ENCODE measurements at regions not wholly inside any gene's neighbourhood (a gene's known extent, or its start where the extent isn't known, plus 50 kb on each side); places are given as distances from the start of the nearest gene placed in this dataset.
A peak's percentile ranks its signal among the peaks of the same experiment; 100 is the strongest.

DNA sequence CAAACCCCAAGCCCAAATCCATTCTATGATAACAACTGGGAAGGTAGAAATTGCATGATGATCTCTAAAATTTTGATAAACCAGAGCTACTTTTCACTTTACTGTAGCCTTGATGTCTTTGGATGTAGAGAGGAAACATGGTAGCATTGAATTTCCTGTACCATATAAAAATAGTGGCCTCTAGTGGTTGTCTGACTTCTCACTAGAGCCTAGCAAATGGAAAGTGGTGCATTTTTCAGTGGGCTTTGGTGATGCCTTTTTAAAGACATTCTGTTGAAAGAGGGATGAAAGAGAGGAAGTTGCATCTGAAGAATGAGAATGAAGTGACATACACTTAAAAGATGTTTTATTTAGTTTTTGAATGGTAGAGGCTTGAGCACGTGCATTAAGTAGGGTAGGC is 662.2 kb downstream of the XIRP2 start:
- no peak for DNase-seq (ENCODE audit: low spot score)

DNA sequence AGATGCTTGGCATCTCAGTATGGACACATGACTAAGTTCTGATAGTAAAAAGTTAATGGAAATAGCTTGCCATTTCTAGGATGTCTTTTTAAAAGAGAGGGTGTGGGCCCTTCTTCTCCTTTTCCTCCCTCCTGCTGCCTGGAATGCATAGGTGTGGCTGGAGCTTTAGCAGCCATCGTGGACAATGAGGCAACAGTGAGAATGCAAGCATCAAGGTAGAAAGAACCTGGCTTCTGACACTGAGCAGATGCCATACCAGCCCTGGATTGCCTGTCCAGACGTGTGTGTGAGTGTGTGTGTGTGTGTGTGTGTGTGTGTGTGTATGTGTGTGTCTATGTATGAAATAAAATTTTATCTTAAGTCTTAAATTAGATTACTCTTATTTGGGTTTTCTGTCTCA is 660.1 kb downstream of the XIRP2 start:
- TF ChIP-seq FOXA2 (IDR thresholded peaks at IDR 0.05): no peak
- TF ChIP-seq HNF4A (conservative IDR thresholded peaks at IDR 0.05): no peak
- no peak for TF ChIP-seq RAD21 (IDR thresholded peaks at IDR 0.05)
- TF ChIP-seq, protein P1, sequence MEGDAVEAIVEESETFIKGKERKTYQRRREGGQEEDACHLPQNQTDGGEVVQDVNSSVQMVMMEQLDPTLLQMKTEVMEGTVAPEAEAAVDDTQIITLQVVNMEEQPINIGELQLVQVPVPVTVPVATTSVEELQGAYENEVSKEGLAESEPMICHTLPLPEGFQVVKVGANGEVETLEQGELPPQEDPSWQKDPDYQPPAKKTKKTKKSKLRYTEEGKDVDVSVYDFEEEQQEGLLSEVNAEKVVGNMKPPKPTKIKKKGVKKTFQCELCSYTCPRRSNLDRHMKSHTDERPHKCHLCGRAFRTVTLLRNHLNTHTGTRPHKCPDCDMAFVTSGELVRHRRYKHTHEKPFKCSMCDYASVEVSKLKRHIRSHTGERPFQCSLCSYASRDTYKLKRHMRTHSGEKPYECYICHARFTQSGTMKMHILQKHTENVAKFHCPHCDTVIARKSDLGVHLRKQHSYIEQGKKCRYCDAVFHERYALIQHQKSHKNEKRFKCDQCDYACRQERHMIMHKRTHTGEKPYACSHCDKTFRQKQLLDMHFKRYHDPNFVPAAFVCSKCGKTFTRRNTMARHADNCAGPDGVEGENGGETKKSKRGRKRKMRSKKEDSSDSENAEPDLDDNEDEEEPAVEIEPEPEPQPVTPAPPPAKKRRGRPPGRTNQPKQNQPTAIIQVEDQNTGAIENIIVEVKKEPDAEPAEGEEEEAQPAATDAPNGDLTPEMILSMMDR (IDR thresholded peaks at IDR 0.05; ENCODE audit: low read depth, low read length, missing input control): no peak
- TF ChIP-seq GABPA (IDR thresholded peaks at IDR 0.05 in 1 of 2, conservative IDR thresholded peaks at IDR 0.05 in 1 of 2): no peak
- no peak for TF ChIP-seq YY1 (IDR thresholded peaks at IDR 0.05)
- H3K27ac ChIP-seq (ENCODE audit: low read depth in 1 of 2, low read length in 2 of 2): no peak overlapping the region
- H3K9me3 ChIP-seq (ENCODE audit: control insufficient read depth in 4 of 4, low read length in 3 of 4): no peaks in the 10 kb centered on the region
- 75% methylated on average over 2 of the region's 2 CpGs for WGBS
- DNase-seq (ENCODE audit: low spot score): no peak
- no peak overlapping the region for H3K4me3 ChIP-seq (ENCODE audit: low read depth in 1 of 3, low read length in 3 of 3)
- no peak overlapping the region for H3K9ac ChIP-seq (ENCODE audit: low read depth in 1 of 2, low read length in 2 of 2)
- no peaks in the 10 kb centered on the region for H3K4me1 ChIP-seq (ENCODE audit: control insufficient read depth in 4 of 4, insufficient read depth in 4 of 4, low read length in 3 of 4)
- no peaks in the 10 kb centered on the region for H3K27me3 ChIP-seq (ENCODE audit: control insufficient read depth in 4 of 4, insufficient read depth in 4 of 4, low read length in 3 of 4)
- H3K36me3 ChIP-seq (ENCODE audit: control insufficient read depth in 4 of 4, insufficient read depth in 3 of 4, low read depth in 1 of 4, low read length in 3 of 4): no peaks in the 10 kb centered on the region

More for the DNA sequence above, 662.2 kb downstream of the XIRP2 start:
- H3K4me1 ChIP-seq (ENCODE audit: control insufficient read depth in 4 of 4, insufficient read depth in 4 of 4, low read length in 3 of 4): no peaks in the 10 kb centered on the region
- H3K4me3 ChIP-seq (ENCODE audit: low read depth in 1 of 3, low read length in 3 of 3): no peak overlapping the region
- no peak overlapping the region for H3K27ac ChIP-seq (ENCODE audit: low read depth in 1 of 2, low read length in 2 of 2)
- WGBS: 81% methylated on average over 1 of the region's 1 CpG
- no peaks in the 10 kb centered on the region for H3K36me3 ChIP-seq (ENCODE audit: control insufficient read depth in 4 of 4, insufficient read depth in 3 of 4, low read depth in 1 of 4, low read length in 3 of 4)
- no peaks in the 10 kb centered on the region for H3K9me3 ChIP-seq (ENCODE audit: control insufficient read depth in 4 of 4, low read length in 3 of 4)
- no peak overlapping the region for H3K9ac ChIP-seq (ENCODE audit: low read depth in 1 of 2, low read length in 2 of 2)
- TF ChIP-seq, protein P2, sequence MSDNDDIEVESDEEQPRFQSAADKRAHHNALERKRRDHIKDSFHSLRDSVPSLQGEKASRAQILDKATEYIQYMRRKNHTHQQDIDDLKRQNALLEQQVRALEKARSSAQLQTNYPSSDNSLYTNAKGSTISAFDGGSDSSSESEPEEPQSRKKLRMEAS (IDR thresholded peaks at IDR 0.05): no peak
- TF ChIP-seq RAD21 (IDR thresholded peaks at IDR 0.05): peak in 1 of 2 donors; percentile 34
- H3K27me3 ChIP-seq (ENCODE audit: control insufficient read depth in 4 of 4, insufficient read depth in 4 of 4, low read length in 3 of 4): no peaks in the 10 kb centered on the region

DNA sequence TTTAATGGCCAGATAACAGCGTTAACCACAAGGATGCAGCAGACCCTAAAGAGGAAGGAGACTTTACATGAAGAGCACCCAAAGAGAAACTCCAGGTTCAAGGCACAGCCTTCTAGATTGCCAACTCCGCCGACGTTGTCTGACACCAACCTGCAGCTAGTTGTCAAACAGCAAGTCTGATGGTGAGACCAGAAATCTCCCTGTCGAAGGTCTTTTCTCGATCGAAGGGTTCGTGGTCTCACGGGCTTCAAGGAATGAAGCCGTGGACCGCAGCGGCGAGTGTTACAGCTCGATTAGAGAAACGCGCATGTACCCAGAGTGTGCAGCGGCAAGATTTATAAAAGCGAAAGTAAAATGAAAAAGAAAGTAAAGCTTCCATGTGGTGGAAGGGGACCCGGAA is 656.3 kb downstream of the XIRP2 start:
- TF ChIP-seq, protein P3, sequence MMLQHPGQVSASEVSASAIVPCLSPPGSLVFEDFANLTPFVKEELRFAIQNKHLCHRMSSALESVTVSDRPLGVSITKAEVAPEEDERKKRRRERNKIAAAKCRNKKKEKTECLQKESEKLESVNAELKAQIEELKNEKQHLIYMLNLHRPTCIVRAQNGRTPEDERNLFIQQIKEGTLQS (IDR thresholded peaks at IDR 0.05): no peak
- no peak for TF ChIP-seq FOXA1 (IDR thresholded peaks at IDR 0.05)
- TF ChIP-seq EGR1 (IDR thresholded peaks at IDR 0.05; ENCODE audit: low read depth in 2 of 2): no peak
- TF ChIP-seq TAF1 (conservative IDR thresholded peaks at IDR 0.05): no peak
- no peak for TF ChIP-seq RAD21 (IDR thresholded peaks at IDR 0.05)
- no peak for TF ChIP-seq FOXA2 (IDR thresholded peaks at IDR 0.05)
- TF ChIP-seq HNF4A (conservative IDR thresholded peaks at IDR 0.05): no peak
- Histone ChIP-seq H3K9ac (ENCODE audit: low read depth in 1 of 2, low read length in 2 of 2) (no peak overlapping the region), H3K4me3 (ENCODE audit: low read depth in 1 of 3, low read length in 3 of 3) (no peak overlapping the region), H3K27ac (ENCODE audit: low read depth in 1 of 2, low read length in 2 of 2) (no peak overlapping the region), H3K4me1 (ENCODE audit: control insufficient read depth in 4 of 4, insufficient read depth in 4 of 4, low read length in 3 of 4) (no peaks in the 10 kb centered on the region), H3K9me3 (ENCODE audit: control insufficient read depth in 4 of 4, low read length in 3 of 4) (no peaks in the 10 kb centered on the region), H3K36me3 (ENCODE audit: control insufficient read depth in 4 of 4, insufficient read depth in 3 of 4, low read depth in 1 of 4, low read length in 3 of 4) (no peaks in the 10 kb centered on the region), H3K27me3 (ENCODE audit: control insufficient read depth in 4 of 4, insufficient read depth in 4 of 4, low read length in 3 of 4) (no peaks in the 10 kb centered on the region)
- no peak for DNase-seq (ENCODE audit: low spot score)
- WGBS: 94% methylated on average over 19 of the region's 19 CpGs

DNA sequence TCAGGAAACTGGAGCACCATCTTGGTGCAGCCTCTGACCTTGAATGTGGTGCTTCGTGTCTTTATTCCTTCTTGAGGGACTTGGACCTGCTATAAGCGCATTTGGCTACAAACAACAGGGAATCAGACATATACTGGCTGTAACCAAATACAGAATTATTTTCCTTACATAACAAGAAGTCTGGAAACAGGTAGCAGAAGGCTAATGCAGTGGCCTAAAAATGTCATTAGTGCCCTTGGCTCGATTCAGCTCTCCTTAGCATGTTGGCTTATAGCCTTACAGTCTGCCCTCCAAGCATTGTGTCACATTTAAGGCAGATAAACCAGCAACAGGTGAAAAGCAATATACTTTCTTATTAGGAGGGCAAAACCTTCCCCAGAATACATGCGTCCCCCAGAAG is 655.4 kb downstream of the XIRP2 start:
- Histone ChIP-seq H3K36me3 (ENCODE audit: control insufficient read depth in 4 of 4, insufficient read depth in 3 of 4, low read depth in 1 of 4, low read length in 3 of 4) (no peaks in the 10 kb centered on the region), H3K27ac (ENCODE audit: low read depth in 1 of 2, low read length in 2 of 2) (no peak overlapping the region), H3K9ac (ENCODE audit: low read depth in 1 of 2, low read length in 2 of 2) (no peak overlapping the region), H3K4me3 (ENCODE audit: low read depth in 1 of 3, low read length in 3 of 3) (no peak overlapping the region), H3K9me3 (ENCODE audit: control insufficient read depth in 4 of 4, low read length in 3 of 4) (no peaks in the 10 kb centered on the region), H3K4me1 (ENCODE audit: control insufficient read depth in 4 of 4, insufficient read depth in 4 of 4, low read length in 3 of 4) (no peaks in the 10 kb centered on the region), H3K27me3 (ENCODE audit: control insufficient read depth in 4 of 4, insufficient read depth in 4 of 4, low read length in 3 of 4) (no peaks in the 10 kb centered on the region)
- TF ChIP-seq FOXA1 (IDR thresholded peaks at IDR 0.05): no peak
- no peak for TF ChIP-seq EGR1 (IDR thresholded peaks at IDR 0.05; ENCODE audit: low read depth in 2 of 2)
- TF ChIP-seq, protein P4, sequence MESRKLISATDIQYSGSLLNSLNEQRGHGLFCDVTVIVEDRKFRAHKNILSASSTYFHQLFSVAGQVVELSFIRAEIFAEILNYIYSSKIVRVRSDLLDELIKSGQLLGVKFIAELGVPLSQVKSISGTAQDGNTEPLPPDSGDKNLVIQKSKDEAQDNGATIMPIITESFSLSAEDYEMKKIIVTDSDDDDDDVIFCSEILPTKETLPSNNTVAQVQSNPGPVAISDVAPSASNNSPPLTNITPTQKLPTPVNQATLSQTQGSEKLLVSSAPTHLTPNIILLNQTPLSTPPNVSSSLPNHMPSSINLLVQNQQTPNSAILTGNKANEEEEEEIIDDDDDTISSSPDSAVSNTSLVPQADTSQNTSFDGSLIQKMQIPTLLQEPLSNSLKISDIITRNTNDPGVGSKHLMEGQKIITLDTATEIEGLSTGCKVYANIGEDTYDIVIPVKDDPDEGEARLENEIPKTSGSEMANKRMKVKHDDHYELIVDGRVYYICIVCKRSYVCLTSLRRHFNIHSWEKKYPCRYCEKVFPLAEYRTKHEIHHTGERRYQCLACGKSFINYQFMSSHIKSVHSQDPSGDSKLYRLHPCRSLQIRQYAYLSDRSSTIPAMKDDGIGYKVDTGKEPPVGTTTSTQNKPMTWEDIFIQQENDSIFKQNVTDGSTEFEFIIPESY (IDR thresholded peaks at IDR 0.05): no peak
- 91% methylated on average over 4 of the region's 4 CpGs for WGBS
- DNase-seq (ENCODE audit: low spot score): no peak
